MCF 10A (cell line): ENCODE measurements at regions not wholly inside any gene's neighbourhood (a gene's known extent, or its start where the extent isn't known, plus 50 kb on each side); places are given as distances from the start of the nearest gene placed in this dataset.
A peak's percentile ranks its signal among the peaks of the same experiment; 100 is the strongest.

Source experiments
- BruUV-seq: library from RNA; stranded (reverse); fragments of 400-500 nt; replicated peaks from 2 replicates; lab custom pipeline; 2021; lab: Mats Ljungman, UMichigan
- CTCF ChIA-PET: fragments of 300-600 bp; sonication (Branson Sonifier 250); formaldehyde crosslinking; extraction: SDS; loops from one replicate; lab custom pipeline; 2021; ENCODE audit warnings: antibody characterized with exemption, inconsistent platforms; lab: Yijun Ruan, JAX
- POLR2A ChIA-PET: fragments of 300-600, 350-650 bp; sonication (Branson Sonifier 250); formaldehyde crosslinking; extraction: SDS; loops from one replicate; lab custom pipeline; 2020; ENCODE audit warnings: antibody characterized with exemption, inconsistent platforms; lab: Yijun Ruan, JAX
- DNase-seq: peaks from one replicate; pipeline ENCODE4 v3.0.0-alpha.2; 2018; ENCODE audit not compliant: unreplicated experiment
- H3K27ac Mint-ChIP-seq: one replicate; pipeline ENCODE4 v1.8.0; 2022; ENCODE audit warnings: mild to moderate bottlenecking, low read depth, mixed read lengths; ENCODE audit not compliant: unreplicated experiment
- H3K27me3 Mint-ChIP-seq: one replicate; pipeline ENCODE4 v1.8.0; 2022; ENCODE audit warnings: mixed read lengths; ENCODE audit not compliant: insufficient read depth, unreplicated experiment
- H3K36me3 Mint-ChIP-seq: one replicate; pipeline ENCODE4 v1.8.0; 2022; ENCODE audit warnings: mild to moderate bottlenecking, moderate library complexity, mixed read lengths; ENCODE audit not compliant: insufficient read depth, unreplicated experiment
- H3K4me1 Mint-ChIP-seq: one replicate; pipeline ENCODE4 v1.8.0; 2022; ENCODE audit warnings: mixed read lengths; ENCODE audit not compliant: insufficient read depth, unreplicated experiment
- H3K4me3 Mint-ChIP-seq: one replicate; pipeline ENCODE4 v1.8.0; 2022; ENCODE audit warnings: mild to moderate bottlenecking, moderate library complexity, mixed read lengths; ENCODE audit not compliant: unreplicated experiment
- H3K9me3 Mint-ChIP-seq: one replicate; pipeline ENCODE4 v1.8.0; 2022; ENCODE audit warnings: mixed read lengths; ENCODE audit not compliant: unreplicated experiment
- intact Hi-C: fragments of 100-400 bp; cut with micrococcal nuclease; formaldehyde crosslinking; loops from 2 replicates; pipeline ENCODE4 v1.14.1; 2022
- TF ChIP-seq, protein P1 (sequence below): fragments of 200-600 bp; IDR thresholded peaks from one replicate; pipeline ENCODE4 v1.8.0; 2022; ENCODE audit warnings: antibody characterized with exemption, mild to moderate bottlenecking; ENCODE audit not compliant: unreplicated experiment

DNA sequence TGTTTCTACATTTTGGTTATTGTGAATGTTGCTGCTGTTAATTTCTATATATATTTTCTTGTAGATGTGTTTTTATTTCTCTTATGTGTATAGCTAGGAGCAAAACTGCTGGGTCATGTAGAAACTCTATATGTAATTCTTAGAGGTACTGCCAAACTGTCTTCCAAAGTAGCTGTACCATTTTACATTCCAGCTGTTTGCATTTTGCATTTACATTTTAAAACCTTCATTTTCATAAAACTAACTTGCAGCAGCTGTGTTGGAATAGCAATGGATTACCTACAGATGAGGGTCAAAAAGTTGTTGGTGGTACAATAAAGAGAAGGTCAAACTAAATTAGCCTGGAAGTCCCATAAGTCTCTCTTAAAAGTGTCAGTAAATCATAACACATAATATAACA lies 1109.7 kb downstream of the FLRT2 start:
- ChIA-PET POLR2A (interaction anchor here (0.6 kb wide), 1 partner anchor 102 kb away, joined by 4 read pairs; no protein-coding TSS in a partner anchor), CTCF (no interaction called here)
- no peak for DNase-seq
- TF ChIP-seq, protein P1, sequence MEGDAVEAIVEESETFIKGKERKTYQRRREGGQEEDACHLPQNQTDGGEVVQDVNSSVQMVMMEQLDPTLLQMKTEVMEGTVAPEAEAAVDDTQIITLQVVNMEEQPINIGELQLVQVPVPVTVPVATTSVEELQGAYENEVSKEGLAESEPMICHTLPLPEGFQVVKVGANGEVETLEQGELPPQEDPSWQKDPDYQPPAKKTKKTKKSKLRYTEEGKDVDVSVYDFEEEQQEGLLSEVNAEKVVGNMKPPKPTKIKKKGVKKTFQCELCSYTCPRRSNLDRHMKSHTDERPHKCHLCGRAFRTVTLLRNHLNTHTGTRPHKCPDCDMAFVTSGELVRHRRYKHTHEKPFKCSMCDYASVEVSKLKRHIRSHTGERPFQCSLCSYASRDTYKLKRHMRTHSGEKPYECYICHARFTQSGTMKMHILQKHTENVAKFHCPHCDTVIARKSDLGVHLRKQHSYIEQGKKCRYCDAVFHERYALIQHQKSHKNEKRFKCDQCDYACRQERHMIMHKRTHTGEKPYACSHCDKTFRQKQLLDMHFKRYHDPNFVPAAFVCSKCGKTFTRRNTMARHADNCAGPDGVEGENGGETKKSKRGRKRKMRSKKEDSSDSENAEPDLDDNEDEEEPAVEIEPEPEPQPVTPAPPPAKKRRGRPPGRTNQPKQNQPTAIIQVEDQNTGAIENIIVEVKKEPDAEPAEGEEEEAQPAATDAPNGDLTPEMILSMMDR, result no peak
- H3K9me3 Mint-ChIP-seq, result no peaks in the 10 kb centered on the region
- H3K36me3 Mint-ChIP-seq, result no peaks in the 10 kb centered on the region
- peaks cover 6% of the 10 kb centered on the region for H3K4me1 Mint-ChIP-seq
- H3K27me3 Mint-ChIP-seq, result no peaks in the 10 kb centered on the region
- H3K27ac Mint-ChIP-seq, result no peak overlapping the region
- H3K4me3 Mint-ChIP-seq, result no peak overlapping the region
- intact Hi-C loops, result no loop called here
- BruUV-seq, result no TSS peak

DNA sequence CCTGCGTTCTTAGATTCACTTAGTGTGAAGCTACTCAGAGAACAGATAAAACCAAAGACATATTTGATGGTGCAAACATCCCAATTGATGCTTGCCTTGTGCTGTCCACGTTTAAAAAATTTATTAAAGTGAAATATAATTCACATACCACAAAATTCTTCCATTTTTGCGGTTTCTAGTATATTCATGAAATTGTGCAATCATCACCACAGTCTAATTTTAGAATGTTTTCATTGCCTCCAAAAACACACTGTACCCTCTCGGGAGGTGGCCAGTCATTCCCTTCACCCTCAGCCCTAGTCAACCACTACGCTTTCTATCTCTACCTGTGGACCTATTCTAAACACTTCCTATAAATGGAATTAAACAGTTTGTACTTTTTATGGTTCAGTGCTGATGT lies 1109.2 kb downstream of the FLRT2 start:
- no TSS peak for BruUV-seq
- Mint-ChIP-seq H3K9me3 (no peaks in the 10 kb centered on the region), H3K27me3 (no peaks in the 10 kb centered on the region), H3K36me3 (no peaks in the 10 kb centered on the region), H3K4me3 (no peak overlapping the region), H3K4me1 (peaks cover 6% of the 10 kb centered on the region), H3K27ac (no peak overlapping the region)
- peak; percentile 26 for DNase-seq
- CTCF ChIA-PET, result interaction anchor here (1.3 kb wide), 1 partner anchor 15 kb away, joined by 3 read pairs; no protein-coding TSS in a partner anchor
- TF ChIP-seq, protein P1, result no peak
- intact Hi-C loops, result no loop called here
- POLR2A ChIA-PET, result no interaction called here

DNA sequence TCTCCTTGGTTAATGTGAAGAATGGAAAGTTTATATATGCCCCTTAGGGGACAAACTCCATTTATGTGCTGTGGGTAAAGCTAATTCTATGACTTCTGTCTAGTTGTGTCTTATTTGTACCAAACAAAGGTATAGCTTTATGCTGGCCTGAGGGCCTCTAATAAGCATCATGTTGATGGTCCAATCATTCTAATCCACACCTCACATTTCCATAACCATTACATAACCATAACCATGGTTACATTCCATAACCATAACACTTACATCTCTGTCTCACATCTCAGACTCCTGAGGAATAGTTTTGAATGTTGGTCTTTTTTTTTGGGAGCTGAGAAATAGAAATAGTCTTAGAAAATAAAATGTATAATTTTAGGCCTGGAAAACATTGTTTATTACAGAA lies 1097.1 kb downstream of the FLRT2 start:
- ChIA-PET POLR2A (no interaction called here), CTCF (interaction anchor here (0.6 kb wide), 1 partner anchor 563 kb away, joined by 4 read pairs; no protein-coding TSS in a partner anchor)
- Mint-ChIP-seq H3K36me3 (no peaks in the 10 kb centered on the region), H3K4me1 (no peaks in the 10 kb centered on the region), H3K9me3 (peaks cover 8% of the 10 kb centered on the region), H3K27me3 (no peaks in the 10 kb centered on the region), H3K4me3 (no peak overlapping the region), H3K27ac (no peak overlapping the region)
- TF ChIP-seq, protein P1, result no peak
- intact Hi-C loops, result no loop called here
- no TSS peak for BruUV-seq
- no peak for DNase-seq

DNA sequence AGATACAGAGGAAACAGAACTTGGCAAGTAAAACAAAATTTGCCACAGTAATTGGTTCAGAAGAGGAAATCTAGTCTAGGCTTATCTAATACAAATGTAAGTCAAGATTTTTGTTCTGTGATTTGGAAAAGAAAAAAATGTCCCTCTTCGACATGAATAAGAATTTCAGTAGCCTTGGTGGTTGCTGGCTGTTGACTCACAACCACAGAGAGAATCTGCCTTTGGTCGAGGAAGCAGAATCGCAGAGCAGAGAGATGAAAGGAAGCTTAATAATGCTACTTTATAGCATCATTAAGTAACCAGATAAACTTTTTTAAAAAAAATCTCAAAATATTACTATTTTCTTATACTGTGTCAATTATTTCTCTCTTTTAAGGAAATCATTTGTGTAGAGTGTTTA lies 1096.6 kb downstream of the FLRT2 start:
- no peak overlapping the region for H3K27ac Mint-ChIP-seq
- no TSS peak for BruUV-seq
- ChIA-PET CTCF (no interaction called here), POLR2A (no interaction called here)
- H3K9me3 Mint-ChIP-seq, result peaks cover 8% of the 10 kb centered on the region
- intact Hi-C loops, result no loop called here
- no peaks in the 10 kb centered on the region for H3K4me1 Mint-ChIP-seq
- H3K36me3 Mint-ChIP-seq, result no peaks in the 10 kb centered on the region
- TF ChIP-seq, protein P1, result no peak
- H3K27me3 Mint-ChIP-seq, result no peaks in the 10 kb centered on the region
- no peak overlapping the region for H3K4me3 Mint-ChIP-seq
- DNase-seq, result no peak
